ENCODE measurements at regions not wholly inside any gene's neighbourhood (a gene's known extent, or its start where the extent isn't known, plus 50 kb on each side); places are given as distances from the start of the nearest gene placed in this dataset.

DNA sequence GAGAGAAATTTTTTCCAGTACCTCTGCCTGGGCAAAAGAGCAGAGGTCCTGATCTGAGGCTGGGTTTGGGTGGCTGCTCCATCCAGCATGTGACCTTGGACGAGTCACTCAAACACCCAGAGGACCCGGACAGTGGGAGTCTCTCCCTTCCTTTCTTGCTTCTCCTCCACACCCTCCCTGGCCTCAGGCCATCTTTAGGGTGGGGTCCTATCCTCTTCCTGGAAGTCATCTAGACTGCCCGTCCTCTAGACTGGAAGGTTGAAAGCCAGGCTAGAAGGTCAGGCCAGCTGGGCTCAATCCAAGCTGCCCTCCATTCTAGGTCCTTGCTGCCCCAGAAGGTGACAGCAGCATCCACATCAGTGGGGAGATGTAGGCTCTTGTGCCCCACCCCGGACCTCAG, 599.5 kb downstream of the MATN1 start:
- TF ChIP-seq SUZ12 (IDR thresholded peaks at IDR 0.05; ENCODE audit: extremely low read depth, insufficient read depth, insufficient read length): no peak
- TF ChIP-seq YY1 (IDR thresholded peaks at IDR 0.05; ENCODE audit: insufficient read depth, insufficient read length): no peak

Measured in NT2/D1 (cell line).